GM12873 (cell line): ENCODE measurements at regions not wholly inside any gene's neighbourhood (a gene's known extent, or its start where the extent isn't known, plus 50 kb on each side); places are given as distances from the start of the nearest gene placed in this dataset.

ENCODE experiments used
- CTCF ChIP-seq: IDR thresholded peaks from 2 replicates; pipeline ENCODE4 v1.5.1; 2012; ENCODE audit warnings: low read depth, mild to moderate bottlenecking, moderate library complexity, low read length, control low read depth; ENCODE audit not compliant: insufficient read depth; ENCODE audit errors: missing control alignments

GRCh38 chr7:130789436-130789835, 55.4 kb upstream of the KLF14 start:
- TF ChIP-seq CTCF, result no peak

GRCh38 chr7:130791746-130792145, 57.7 kb upstream of the KLF14 start:
- TF ChIP-seq CTCF, result no peak

GRCh38 chr7:130793855-130794618, 60.0 kb upstream of the KLF14 start:
- no peak for TF ChIP-seq CTCF

GRCh38 chr7:130794619-130794922, 60.6 kb upstream of the KLF14 start:
- no peak for TF ChIP-seq CTCF

- no peak for TF ChIP-seq CTCF
Measured at GRCh38 chr7:130803127-130803526, 69.1 kb upstream of the KLF14 start.

GRCh38 chr7:130804220-130804619, 70.2 kb upstream of the KLF14 start:
- no peak for TF ChIP-seq CTCF

- TF ChIP-seq CTCF, result peak; percentile 36
Measured at GRCh38 chr7:130814778-130815335, 80.8 kb upstream of the KLF14 start.
